ENCODE measurements at regions not wholly inside any gene's neighbourhood (a gene's known extent, or its start where the extent isn't known, plus 50 kb on each side); places are given as distances from the start of the nearest gene placed in this dataset.

DNA sequence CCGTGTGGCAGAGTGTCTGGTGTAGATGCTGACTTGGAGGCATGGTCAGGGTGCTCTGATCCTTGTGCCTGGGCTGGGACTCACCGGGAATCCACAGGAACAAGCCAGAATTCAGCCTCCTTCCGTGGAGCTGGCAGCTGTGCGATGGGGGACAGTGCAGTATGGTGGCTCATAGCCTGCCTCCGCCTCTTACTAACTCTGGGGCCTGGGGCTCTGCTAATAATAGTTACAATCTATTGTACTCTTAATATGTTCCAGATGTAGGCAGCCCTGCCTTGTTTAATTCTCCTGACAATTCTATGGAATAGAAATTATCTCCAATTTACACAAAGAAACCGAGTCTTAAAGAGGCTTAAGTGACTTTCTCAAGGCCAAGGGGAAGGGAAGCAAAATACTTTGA is 77.6 kb downstream of the PCDH1 start:
- no peak for DNase-seq (ENCODE audit: low spot score)

DNA sequence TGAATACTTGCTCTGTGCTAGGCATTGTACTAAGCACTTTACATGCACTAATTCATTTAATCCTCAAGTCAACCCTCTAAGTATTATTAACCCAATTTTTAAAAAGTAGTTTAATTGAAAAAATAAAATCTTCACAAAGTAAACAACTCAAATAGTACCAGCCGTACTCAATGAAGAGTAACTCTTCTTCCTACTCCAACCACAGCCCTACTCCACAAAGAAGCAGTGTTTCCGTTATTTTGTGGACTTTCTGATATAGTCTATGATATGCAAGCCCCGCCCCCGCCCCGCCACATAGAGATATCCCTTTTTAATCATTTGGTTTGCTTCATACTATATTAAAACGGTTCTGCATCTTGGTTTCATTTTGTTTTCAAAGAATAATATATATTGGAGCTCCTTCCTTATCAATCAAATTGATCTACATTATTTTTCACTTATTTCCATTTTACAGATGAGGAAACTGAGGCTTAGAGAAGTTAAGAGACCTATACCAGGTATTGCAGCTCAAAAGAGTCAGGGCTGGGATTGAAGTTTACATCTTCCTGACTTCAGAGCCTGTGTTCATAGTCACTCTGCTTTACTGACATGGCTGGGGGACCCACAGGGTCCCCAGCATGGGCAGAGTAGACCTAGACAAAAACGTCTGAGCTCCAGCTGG is 78.6 kb downstream of the PCDH1 start:
- DNase-seq (ENCODE audit: low spot score) = no peak

DNA sequence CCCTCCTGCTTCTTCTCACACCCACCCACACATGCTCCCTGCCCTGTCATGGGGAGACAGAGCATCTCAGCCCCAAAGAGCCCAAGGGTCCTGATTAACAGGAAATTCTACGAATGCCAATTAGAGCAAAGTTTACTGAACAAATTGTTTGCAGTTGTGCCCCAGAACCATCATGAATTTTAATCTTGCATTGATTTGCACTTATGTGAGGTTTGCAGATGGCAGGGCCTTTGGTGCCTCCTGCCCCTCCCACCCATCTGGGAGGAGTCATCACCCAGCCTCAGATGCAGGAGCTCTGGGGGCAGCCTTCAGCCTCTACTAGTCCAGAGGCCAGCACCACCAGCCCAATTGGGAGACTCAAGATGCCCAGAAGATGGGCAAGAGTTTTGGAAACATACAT is 80.8 kb downstream of the PCDH1 start:
- DNase-seq (ENCODE audit: low spot score) = no peak

DNA sequence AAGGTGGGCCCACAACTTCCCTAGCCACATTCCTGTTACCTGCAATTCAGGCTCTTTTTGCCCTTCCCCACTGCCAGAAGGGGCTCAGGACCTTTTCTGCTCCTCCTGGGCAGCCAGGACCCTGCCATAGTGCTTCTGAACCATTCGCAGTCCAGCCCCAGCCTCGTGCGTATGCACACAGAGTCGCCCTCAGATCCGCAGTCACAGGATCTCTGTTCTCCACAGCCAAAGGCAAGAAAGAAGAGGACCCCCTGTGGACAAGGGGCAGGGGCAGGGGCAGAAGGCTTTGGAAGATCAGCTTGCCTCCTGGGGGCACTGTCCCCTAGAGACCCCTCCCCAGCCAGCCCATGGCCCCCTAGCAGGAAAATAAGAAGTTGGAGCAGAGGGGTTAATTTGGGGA is 82.8 kb downstream of the PCDH1 start:
- no peak for DNase-seq (ENCODE audit: low spot score)

DNA sequence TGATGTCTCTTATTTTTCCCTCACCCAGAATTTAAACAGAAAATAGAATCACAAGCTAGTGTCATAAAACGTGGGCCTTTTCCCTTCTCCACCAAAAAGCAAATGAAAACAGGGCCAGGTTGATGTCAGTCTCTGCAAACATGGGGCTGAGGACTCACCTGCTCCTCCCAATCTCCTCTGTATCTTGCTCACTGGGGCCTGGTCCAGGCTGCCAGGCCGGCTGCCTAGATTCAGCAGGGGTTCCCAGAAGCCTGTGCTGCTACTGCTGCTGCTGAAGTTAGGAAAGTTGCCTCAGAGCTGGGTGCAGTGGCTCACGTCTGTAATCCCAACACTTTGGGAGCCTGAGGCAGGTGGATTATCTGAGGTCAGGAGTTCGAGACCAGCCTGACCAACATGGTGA is 84.3 kb downstream of the PCDH1 start:
- no peak for DNase-seq (ENCODE audit: low spot score)

GRCh38 chr5:141793403-141793802 is 84.8 kb downstream of the PCDH1 start:
- no peak for DNase-seq (ENCODE audit: low spot score)

DNA sequence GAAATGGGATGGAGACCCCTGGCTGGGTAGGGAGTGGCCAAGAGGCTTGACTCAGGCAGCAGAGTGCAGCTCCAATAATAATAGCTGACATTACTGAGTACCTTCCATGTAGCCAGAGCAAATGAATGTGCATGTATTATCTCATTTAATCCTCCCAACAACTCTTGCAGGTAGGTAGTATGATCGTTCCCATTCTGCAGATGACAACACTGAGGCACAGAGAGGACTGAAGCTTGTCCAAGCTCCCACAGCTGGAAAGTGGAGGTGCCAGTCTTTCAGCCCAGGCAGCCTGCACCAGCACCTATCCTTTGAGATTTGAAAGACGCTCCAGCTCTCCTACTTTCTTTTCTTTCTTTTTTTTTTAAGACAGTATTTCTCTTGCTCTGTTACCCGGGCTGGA is 87.6 kb downstream of the PCDH1 start:
- DNase-seq (ENCODE audit: low spot score) = no peak

DNA sequence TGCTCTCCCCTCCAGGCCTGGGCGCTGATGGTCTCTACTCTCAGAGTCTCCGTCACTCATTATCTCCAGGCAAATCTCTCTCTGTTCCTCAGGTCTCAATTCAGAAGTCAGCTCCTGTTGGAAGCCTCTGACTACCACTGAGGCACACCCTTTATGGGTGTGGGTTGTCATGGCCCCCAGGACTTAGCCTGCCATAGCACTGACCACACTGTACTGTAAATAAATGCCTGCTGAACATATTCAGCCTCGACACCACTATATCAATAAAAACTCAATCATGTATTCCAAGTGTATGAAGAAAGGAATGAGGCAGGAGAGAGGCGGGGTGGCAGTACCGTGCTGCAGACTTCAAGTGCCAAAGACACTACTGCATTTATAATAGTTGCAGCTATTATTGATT is 88.9 kb downstream of the PCDH1 start:
- no peak for DNase-seq (ENCODE audit: low spot score)

GRCh38 chr5:141788296-141788970 is 89.8 kb downstream of the PCDH1 start:
- DNase-seq (ENCODE audit: low spot score) = no peak

DNA sequence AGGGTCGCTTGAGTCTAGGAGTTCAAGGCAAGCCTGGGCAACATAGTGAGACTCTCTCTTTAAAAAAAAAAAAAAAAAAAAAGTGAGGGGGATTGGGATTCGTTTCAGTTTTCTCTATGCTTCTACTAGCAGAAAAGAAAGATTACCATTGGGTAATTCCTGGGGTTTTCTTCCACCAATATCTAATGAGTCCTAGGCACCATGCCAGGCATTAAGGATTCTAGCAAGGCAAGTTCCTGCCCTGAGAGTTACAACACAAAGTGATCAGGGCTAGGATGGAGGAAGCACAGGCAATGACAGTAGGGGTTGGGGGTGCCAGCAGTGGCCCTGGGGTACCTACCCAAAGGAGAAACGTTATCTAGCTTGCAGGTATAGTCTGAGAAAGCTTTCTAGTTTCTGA is 90.8 kb downstream of the PCDH1 start:
- DNase-seq (ENCODE audit: low spot score) = no peak

- no peak for DNase-seq (ENCODE audit: low spot score)
These were observed 91.5 kb downstream of the PCDH1 start for GRCh38 chr5:141786700-141787099.

GRCh38 chr5:141785711-141786110 is 92.5 kb downstream of the PCDH1 start:
- no peak for DNase-seq (ENCODE audit: low spot score)

DNA sequence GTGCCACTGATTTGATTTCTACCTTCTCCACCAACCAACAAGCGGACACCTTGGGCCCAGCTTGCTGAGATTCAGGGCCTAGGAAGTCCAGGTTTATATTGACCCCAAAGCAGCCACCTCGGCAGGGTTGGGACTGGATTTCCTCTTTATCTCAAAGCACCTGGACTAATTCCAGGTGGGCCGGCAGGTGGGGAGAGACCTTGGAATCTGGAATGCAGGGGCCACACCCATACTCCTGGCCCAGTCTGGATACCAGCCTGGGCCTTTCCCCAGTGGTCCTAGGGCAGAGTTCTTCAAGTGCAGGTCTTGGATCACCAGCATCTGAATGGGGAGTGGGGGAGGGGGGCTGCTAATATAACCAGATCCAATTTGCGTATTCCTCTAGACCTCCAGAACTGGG is 93.1 kb downstream of the PCDH1 start:
- peak; percentile 44 for DNase-seq (ENCODE audit: low spot score)

- DNase-seq (ENCODE audit: low spot score) = no peak
These were observed 93.7 kb downstream of the PCDH1 start for GRCh38 chr5:141784529-141784928.

GRCh38 chr5:141783947-141784296 is 94.3 kb downstream of the PCDH1 start:
- DNase-seq (ENCODE audit: low spot score) = no peak

DNA sequence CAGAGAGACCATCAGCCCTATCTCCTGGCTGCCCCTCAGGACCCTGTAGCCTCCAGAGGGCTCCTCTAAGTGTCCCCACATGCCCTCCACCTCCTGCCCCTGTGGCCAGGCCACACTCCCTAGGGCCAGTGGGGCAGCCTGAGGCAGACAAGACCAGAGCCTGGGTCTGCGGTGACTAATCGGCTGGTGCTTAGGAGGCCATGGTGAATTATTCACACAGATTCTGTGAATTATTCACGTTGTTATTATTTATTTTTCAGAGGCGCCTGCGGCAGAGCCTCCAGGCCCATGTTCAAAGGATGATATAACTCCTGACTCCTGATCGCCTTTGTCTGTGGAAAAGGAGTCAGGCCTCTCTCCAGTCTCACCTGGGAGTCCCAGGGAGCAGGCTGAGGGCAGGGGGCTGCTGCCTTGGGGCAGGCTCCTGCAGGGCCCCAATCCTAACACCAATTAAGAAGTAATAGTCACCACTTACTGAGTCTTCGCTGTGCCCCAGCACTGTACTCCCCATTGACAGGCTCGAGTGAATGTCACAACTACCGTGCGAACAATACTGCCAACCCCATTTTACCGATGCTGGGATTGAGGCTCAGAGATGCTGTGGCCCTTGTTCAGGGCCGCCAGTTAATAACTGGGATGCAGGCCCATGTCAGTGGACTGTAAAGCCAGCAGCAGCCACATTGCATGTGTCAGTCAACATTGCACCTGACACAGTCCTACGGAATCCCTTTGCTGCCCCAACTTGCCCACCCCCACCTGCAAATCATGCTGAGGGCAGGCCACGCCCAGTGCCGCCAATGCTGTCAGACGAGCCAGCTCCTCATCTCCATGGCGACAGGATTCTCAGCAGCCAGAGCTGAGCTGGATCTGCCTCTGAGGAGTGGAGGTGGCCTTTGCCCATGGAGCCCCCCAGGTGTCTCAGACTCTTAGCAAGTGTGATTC is 94.9 kb downstream of the PCDH1 start:
- no peak for DNase-seq (ENCODE audit: low spot score)

- no peak for DNase-seq (ENCODE audit: low spot score)
These were observed 96.3 kb downstream of the PCDH1 start for GRCh38 chr5:141781910-141782309.

- no peak for DNase-seq (ENCODE audit: low spot score)
These were observed 97.0 kb downstream of the PCDH1 start for GRCh38 chr5:141780952-141781781.

DNA sequence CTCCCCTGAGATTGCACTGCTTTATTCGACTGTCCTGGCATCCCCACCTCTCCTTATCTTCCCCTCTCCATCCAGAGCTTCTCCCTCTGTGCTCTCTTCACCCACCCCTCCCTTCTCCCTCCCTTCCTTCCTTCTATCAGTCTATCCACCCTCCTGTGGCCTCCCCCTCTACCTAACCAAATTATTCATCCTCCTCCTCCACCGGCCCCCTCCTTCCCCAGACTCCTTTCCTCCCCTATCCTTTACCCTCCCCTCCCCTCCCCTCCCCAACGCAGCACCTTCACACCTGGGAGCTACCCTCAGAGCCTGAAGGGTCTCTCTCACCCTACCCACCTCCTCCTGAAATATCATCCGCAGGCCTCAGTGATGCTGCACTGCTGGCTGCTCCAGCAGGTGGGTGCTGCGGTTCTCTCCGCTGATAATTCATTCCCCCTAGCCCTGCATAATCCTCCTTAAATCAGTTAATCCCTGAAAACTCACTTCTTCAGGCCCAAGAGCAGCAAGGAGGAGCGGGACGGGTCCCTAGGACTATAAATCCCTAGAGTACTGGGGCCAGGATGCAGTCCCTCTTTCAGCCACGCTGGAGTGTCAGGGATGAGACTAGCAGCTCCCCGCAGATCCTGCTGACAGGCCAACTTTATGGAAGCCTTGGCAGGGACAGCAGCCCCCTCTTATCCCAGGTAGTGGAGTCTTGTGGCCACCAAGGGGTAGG is 97.8 kb downstream of the PCDH1 start:
- DNase-seq (ENCODE audit: low spot score) = no peak

DNA sequence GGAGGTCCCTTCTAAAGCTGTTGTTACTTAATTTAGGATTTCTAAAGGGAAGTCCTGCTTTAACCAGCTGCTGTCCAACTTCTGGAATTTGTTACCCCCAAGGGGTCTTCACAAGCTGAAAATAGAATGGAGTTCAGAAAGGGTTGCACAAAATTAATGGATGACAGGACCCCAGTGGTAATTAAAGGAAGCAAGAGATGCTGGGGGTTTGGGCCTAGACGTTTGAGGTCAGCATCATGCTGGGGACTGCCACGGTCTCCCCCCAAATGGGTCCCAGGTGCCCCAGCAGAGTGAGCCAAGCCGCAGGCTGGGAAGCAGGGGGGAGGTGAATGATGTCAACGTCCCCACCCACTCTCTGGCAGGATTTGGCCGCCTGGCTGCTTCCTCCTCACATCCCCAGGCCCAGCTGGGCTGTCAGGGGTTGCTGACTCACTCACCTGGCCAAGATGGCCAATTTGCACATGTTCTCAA is 97.5 kb upstream of the ARAP3 start:
- DNase-seq (ENCODE audit: low spot score) = no peak

GRCh38 chr5:141778683-141779082 is 96.7 kb upstream of the ARAP3 start:
- DNase-seq (ENCODE audit: low spot score) = no peak

Data from mucosa of gallbladder (tissue), 1 donor.